ENCODE measurements at regions not wholly inside any gene's neighbourhood (a gene's known extent, or its start where the extent isn't known, plus 50 kb on each side); places are given as distances from the start of the nearest gene placed in this dataset.
"Not testable (repeated sequence)": the region's sequence is repeated elsewhere in the genome, so short reads cannot be mapped to it uniquely, and the experiment has no call there.

GRCh38 chr6:27132532-27133280, 114.8 kb upstream of the PRSS16 start:
- peak; percentile 93 for DNase-seq (ENCODE audit: low spot score)
- no peak for FAIRE-seq

DNA sequence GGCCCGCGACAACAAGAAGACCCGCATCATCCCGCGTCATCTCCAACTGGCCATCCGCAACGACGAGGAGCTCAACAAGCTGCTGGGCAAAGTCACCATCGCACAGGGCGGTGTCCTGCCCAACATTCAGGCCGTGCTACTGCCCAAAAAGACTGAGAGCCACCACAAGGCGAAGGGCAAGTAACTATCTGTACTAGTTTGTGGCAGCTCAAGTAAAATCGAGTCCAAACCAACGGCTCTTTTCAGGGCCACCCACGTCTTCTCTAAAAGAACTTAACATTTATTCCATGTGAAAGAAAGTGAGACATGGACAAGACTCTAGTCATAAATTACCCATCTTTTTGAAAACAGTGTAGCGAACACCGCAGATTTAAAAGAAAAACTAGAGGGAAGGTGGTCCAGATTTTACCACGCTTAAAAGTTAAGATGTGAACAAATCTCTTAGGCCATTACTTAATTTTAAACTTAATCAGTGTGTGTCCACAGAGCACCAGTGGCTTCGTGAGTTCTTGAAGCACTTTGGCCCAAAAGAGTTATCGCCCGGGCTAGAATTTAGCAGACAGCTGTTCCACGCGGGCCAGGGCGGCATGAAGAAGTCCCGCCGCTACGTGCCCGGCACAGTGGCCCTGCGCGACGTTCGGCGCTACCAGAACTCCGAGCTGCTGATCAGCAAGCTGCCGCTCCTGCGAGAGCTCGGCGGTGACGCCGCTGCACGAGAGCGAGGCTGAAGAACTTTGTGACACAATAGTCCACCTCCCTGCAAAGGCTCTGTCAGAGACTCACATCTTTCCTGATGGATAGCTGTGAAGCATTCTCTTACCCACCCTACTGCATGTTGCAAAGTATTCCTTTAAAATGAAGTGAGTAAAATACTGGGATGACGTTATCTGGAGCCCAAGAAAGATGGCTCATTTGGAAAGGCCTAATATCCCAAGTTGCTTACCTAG, 113.9 kb upstream of the PRSS16 start:
- FAIRE-seq (no peak), DNase-seq (ENCODE audit: low spot score) (no peak)

DNA sequence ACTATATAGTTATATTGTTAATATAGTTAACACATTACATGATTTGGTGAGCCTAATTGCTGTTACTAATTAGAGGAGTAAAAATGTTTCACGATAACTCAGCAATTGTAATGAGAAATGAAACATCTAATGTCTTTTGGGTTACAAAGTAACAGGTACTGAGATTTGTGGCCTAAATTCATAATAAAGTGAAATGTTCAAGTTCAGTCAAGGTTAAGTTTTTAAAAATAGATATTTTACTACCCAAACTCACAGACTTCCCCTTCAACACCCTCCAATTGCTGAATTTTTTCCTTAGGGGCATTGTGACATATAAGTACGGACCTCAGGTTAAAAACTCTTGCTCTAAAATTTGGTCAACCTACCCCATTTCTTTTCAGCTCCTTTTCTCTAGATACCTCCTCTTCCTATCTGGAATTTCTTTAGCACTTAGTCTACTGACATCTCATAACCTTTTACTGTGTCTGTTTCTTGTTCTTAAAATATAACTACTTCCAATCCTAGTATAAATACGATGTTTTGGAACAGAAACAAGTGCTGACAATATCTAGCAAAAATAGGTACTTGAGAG, 112.3 kb upstream of the PRSS16 start:
- DNase-seq (ENCODE audit: low spot score) = no peak
- FAIRE-seq = no peak

- DNase-seq (ENCODE audit: low spot score) (no peak), FAIRE-seq (no peak)
Measured at GRCh38 chr6:27136077-27136644, 111.3 kb upstream of the PRSS16 start.

GRCh38 chr6:27136978-27137814, 110.3 kb upstream of the PRSS16 start:
- DNase-seq (ENCODE audit: low spot score) (no peak), FAIRE-seq (no peak)

DNA sequence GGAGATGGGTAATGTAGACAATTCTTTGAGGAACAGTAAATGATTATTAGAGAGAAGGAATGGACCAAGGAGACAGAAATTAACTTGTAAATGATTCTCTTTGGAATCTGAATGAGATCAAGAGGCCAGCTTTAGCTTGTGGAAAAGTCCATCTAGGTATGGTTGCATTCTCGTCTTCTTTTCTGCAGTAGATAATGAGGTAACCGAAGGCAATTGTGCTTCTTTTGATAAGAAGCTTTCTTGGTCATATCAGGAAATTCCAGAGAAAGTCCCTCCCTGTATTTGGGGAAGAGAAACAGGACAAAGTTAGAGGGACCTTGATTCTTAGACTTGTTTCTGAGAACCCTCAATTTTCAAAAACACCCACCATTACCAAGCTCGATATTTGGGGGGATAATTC, 109.1 kb upstream of the PRSS16 start:
- DNase-seq (ENCODE audit: low spot score) (no peak), FAIRE-seq (no peak)

DNA sequence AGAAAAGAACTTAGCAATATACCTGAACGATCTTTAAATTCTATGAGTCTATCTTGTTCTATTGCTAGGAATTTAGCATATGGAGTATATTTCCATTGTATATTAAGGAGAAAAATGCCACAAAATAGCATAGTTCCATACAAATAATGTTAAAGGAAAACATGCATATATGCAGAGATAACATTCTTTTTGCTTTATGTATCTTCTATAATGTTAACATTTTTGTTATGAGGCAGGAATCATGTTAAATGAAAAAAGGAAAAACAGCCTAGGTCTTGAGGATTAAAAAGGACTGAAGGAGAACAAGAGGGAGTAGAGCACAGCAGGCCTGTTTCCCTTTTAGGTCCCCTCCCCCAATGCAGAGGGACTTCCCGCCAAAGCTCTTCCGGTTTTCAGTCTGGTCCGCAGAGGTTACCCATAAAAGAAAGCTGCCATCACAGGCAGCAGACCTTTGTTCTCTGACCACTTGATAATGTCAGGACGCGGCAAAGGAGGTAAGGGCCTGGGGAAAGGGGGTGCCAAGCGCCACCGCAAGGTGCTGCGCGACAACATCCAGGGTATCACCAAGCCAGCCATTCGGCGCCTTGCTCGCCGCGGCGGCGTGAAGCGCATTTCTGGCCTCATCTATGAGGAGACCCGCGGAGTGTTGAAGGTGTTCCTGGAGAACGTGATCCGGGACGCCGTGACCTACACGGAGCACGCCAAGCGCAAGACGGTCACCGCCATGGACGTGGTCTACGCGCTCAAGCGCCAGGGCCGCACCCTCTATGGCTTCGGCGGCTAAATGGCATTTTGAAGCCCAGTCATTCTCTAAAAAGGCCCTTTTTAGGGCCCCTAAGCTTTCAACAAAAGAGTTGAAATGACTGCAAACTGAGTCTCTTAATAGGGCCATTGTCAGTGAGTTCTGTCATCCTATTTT, 108.4 kb upstream of the PRSS16 start:
- DNase-seq (ENCODE audit: low spot score) = no peak
- FAIRE-seq = no peak

DNA sequence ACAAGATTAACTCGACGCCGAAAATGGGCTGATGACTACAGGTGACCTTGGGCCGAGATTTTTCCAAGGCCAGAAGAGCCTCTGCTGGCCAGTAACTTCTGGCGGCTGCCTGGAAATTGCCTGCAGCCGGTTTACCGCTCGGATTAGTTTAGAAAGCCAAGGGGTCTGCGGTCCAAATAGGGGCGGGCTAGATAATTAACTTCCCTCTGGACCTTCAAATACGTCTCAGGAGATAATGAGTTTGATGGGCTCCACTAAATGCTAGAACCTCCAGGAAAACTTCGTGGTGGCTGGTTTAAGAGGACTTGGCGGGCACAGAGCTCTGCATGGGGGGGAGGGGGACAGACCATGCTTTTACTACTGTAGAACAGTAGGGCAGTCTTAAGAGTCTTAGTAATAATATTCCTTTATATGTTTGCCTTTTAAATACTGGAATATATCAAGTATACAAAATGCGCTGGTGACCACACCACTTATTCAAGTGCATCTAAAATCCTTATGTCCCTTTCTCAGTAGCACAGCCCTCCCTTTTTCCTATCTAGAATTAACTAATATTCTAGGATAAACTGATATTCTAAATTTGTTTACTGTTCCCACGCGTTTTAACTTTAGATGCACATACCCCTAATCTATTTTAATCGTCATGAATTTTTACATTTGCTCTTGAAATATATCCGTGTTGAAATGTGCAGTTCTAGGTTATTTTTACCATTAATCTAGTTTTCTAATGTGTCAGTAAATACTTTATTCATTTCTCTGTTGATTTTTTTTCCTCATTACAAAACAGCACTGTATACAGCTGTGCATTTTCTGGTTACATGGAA, 107.5 kb upstream of the PRSS16 start:
- no peak for FAIRE-seq

GRCh38 chr6:27140999-27141528, 106.4 kb upstream of the PRSS16 start:
- no peak for FAIRE-seq
- DNase-seq (ENCODE audit: low spot score) = no peak

More for the DNA sequence above, 107.5 kb upstream of the PRSS16 start:
- DNase-seq (ENCODE audit: low spot score) = no peak

GRCh38 chr6:27141529-27142015, 105.9 kb upstream of the PRSS16 start:
- FAIRE-seq (no peak), DNase-seq (ENCODE audit: low spot score) (no peak)

DNA sequence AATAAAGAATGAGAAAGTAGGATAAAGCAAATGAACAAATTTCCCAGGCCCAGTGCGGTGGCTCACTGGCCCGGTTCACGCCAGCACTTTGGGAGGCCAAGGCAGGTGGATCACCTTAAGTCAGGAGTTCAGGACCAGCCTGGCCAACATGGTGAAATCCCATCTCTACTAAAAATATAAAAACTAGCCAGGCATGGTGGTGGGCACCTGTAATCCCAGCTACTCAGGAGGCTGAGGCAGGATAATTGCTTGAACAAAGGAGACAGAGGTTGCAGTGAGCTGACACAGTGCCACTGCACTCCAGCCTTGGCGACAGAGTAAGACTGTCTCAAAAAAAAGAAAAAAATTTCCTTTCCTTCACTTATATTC, 104.5 kb upstream of the PRSS16 start:
- FAIRE-seq; DNase-seq (ENCODE audit: low spot score): not testable (repeated sequence)

DNA sequence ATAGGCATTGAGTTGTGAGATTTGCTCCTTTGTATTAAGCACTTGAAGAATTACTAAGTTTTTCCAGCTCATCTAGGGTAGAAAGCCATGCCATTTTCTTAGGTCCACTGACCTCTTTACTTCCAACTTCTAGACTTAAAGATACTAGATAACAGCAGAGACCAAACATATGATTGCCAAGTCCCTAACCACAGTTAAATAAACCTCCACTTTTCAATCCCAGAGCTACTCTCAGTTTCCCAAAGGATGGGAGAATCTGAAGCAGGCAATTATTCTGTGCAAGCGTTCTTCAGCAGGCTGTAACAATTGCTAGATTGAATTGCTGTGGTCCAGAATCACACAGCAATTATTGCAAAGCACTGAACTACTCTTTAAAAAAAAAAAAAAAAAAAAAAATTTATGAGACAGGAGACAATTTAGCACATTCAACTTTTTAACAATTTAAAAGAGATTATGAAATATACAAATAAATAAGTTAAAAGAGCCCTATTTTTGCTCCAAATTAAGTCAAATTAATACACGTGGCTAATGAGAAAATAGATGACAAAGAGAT, 104.0 kb upstream of the PRSS16 start:
- FAIRE-seq (no peak), DNase-seq (ENCODE audit: low spot score) (no peak)

DNA sequence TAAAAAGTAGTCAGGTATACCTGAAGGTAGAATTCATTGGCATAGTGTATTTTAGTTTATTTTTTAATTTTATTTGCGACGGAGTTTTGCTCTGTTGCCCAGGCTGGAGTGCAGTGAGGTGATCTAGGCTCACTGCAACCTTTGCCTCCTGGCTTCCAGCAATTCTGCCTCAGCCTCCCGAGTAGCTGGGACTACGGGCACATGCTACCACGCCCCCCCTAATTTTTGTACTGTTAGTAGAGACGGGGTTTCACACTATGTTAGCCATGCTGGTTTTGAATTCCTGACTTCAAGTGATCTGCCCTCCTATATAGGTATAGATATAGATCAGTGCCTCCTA, 102.8 kb upstream of the PRSS16 start:
- DNase-seq (ENCODE audit: low spot score) (no peak), FAIRE-seq (no peak)

GRCh38 chr6:27145731-27146455, 101.6 kb upstream of the PRSS16 start:
- FAIRE-seq (no peak), DNase-seq (ENCODE audit: low spot score) (no peak)

GRCh38 chr6:27146456-27146705, 101.1 kb upstream of the PRSS16 start:
- FAIRE-seq = not testable (repeated sequence)

DNA sequence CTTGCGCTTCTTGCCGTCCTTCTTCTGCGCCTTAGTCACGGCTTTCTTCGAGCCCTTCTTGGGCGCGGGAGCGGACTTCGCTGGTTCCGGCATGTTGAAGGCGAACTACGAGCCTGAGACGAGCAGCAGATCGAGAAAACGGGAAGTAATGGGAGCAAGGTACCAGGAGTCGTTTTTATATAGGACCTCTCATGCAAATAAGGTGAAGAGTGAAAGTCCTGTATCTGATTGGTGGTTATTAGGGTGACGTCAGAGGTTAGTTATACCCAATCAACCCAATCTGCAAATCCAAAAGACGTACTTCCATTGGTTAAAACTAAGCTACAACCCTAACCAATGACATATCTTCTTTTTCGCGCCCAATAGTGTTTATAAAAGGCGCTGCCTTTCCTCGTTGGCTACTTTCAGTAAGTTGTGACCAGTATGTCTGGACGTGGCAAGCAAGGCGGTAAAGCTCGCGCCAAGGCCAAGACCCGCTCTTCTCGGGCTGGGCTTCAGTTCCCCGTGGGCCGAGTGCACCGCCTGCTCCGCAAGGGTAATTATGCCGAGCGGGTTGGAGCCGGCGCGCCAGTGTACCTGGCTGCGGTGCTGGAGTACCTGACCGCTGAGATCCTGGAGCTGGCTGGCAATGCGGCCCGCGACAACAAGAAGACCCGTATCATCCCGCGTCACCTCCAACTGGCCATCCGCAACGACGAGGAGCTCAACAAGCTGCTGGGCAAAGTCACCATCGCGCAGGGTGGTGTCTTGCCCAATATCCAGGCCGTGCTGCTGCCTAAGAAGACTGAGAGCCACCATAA, 100.6 kb upstream of the PRSS16 start:
- FAIRE-seq = no peak
- DNase-seq (ENCODE audit: low spot score) = peak; percentile 87

More at GRCh38 chr6:27146456-27146705, 101.1 kb upstream of the PRSS16 start:
- not testable (repeated sequence) for DNase-seq (ENCODE audit: low spot score)

- DNase-seq (ENCODE audit: low spot score) (no peak), FAIRE-seq (no peak)
Measured at GRCh38 chr6:27148404-27148795, 99.1 kb upstream of the PRSS16 start.
